CD14-positive monocyte (primary cell): ENCODE measurements at regions not wholly inside any gene's neighbourhood (a gene's known extent, or its start where the extent isn't known, plus 50 kb on each side); places are given as distances from the start of the nearest gene placed in this dataset.
A peak's percentile ranks its signal among the peaks of the same experiment; 100 is the strongest.
"Not testable (repeated sequence)": the region's sequence is repeated elsewhere in the genome, so short reads cannot be mapped to it uniquely, and the experiment has no call there.

ENCODE experiments used
- DNase-seq, 3 donors: peaks; one replicate each; pipeline ENCODE4 v3.0.0-alpha.2; 2011 to 2022
- H2AFZ ChIP-seq: 2 replicates; pipeline ENCODE4 v1.6.0; 2012; ENCODE audit warnings: mild to moderate bottlenecking, low read depth, low read length, inconsistent platforms; ENCODE audit not compliant: insufficient read depth, poor library complexity, severe bottlenecking
- H3K27ac ChIP-seq, 2 donors: 1 replicate in 1 of 2; 2 replicates in 1 of 2; pipeline ENCODE4 v1.5.1; 2012 to 2013; ENCODE audit warnings: low read length in 2 of 2, control low read depth in 1 of 2, inconsistent platforms in 1 of 2, low read depth in 1 of 2, mild to moderate bottlenecking in 1 of 2
- H3K27me3 ChIP-seq, 2 donors: one replicate each; pipeline versions ENCODE4 v1.6.0 to v1.6.1; 2011 to 2013; ENCODE audit warnings: low read length in 2 of 2; ENCODE audit not compliant: control insufficient read depth in 2 of 2, insufficient read depth in 2 of 2
- H3K36me3 ChIP-seq, 2 donors: replicated peaks in 1 of 2; 1 replicate in 1 of 2; 2 replicates in 1 of 2; pipeline versions ENCODE4 v1.5.1 to v1.6.1; 2012 to 2013; ENCODE audit warnings: low read length in 2 of 2, control low read depth in 1 of 2, inconsistent platforms in 1 of 2, mild to moderate bottlenecking in 1 of 2; ENCODE audit not compliant: insufficient read depth in 2 of 2, control insufficient read depth in 1 of 2
- H3K4me1 ChIP-seq, 2 donors: 1 replicate in 1 of 2; 2 replicates in 1 of 2; pipeline versions ENCODE4 v1.5.1 to v1.6.1; 2012 to 2013; ENCODE audit warnings: low read length in 2 of 2, control low read depth in 1 of 2, inconsistent platforms in 1 of 2, mild to moderate bottlenecking in 1 of 2, moderate library complexity in 1 of 2; ENCODE audit not compliant: insufficient read depth in 2 of 2, control insufficient read depth in 1 of 2
- H3K4me2 ChIP-seq: replicated peaks from 2 replicates; pipeline ENCODE3; 2012; ENCODE audit warnings: low read length, moderate library complexity, mild to moderate bottlenecking; ENCODE audit not compliant: poor library complexity, severe bottlenecking; ENCODE audit errors: extremely low read depth
- H3K4me3 ChIP-seq, 3 experiments: fragments of 200-600 bp in 1 of 3; sonication (generic) in 1 of 3; replicated peaks in 1 of 3; 1 replicate in 2 of 3; 2 replicates in 1 of 3; pipeline ENCODE4 v1.5.1; 2011 to 2013; ENCODE audit warnings: low read length in 3 of 3, mild to moderate bottlenecking in 3 of 3, control low read depth in 2 of 3, low read depth in 2 of 3, inconsistent platforms in 1 of 3, moderate library complexity in 1 of 3
- H3K79me2 ChIP-seq: 2 replicates; pipeline ENCODE4 v1.6.0; 2012; ENCODE audit warnings: mild to moderate bottlenecking, control low read depth, inconsistent platforms, low read length, moderate library complexity; ENCODE audit not compliant: insufficient read depth
- H3K9ac ChIP-seq: 2 replicates; pipeline ENCODE4 v1.6.0; 2017; ENCODE audit warnings: low read length, mild to moderate bottlenecking; ENCODE audit not compliant: insufficient read depth, poor library complexity, severe bottlenecking
- H3K9me3 ChIP-seq, 2 donors: replicated peaks in 1 of 2; 1 replicate in 1 of 2; 2 replicates in 1 of 2; pipeline versions ENCODE4 v1.5.1 to v1.6.1; 2012 to 2013; ENCODE audit warnings: low read length in 2 of 2, control low read depth in 1 of 2; ENCODE audit not compliant: control insufficient read depth in 1 of 2, insufficient read depth in 1 of 2
- H4K20me1 ChIP-seq: 2 replicates; pipeline ENCODE4 v1.6.0; 2012; ENCODE audit warnings: mild to moderate bottlenecking, low read length, control low read depth, moderate library complexity; ENCODE audit not compliant: insufficient read depth
- H3K27ac Mint-ChIP-seq, 7 donors: one replicate each; pipeline ENCODE4 v1.8.0; 2020; ENCODE audit warnings: mild to moderate bottlenecking in 7 of 7, mixed read lengths in 7 of 7, moderate library complexity in 6 of 7, inconsistent platforms in 2 of 7
- H3K27me3 Mint-ChIP-seq, 3 donors: one replicate each; pipeline ENCODE4 v1.8.0; 2021 to 2022; ENCODE audit warnings: low read depth in 3 of 3, mild to moderate bottlenecking in 3 of 3, mixed read lengths in 3 of 3, moderate library complexity in 3 of 3, inconsistent platforms in 1 of 3
- H3K36me3 Mint-ChIP-seq, 2 donors: one replicate each; pipeline ENCODE4 v1.8.0; 2020; ENCODE audit warnings: mixed read lengths in 2 of 2, inconsistent platforms in 1 of 2, mild to moderate bottlenecking in 1 of 2
- H3K4me1 Mint-ChIP-seq: one replicate; pipeline ENCODE4 v1.8.0; 2020; ENCODE audit warnings: mild to moderate bottlenecking, mixed read lengths
- H3K4me3 Mint-ChIP-seq, 2 donors: one replicate each; pipeline ENCODE4 v1.8.0; 2020; ENCODE audit warnings: mild to moderate bottlenecking in 2 of 2, mixed read lengths in 2 of 2, moderate library complexity in 1 of 2
- H3K9me3 Mint-ChIP-seq, 7 donors: one replicate each; pipeline ENCODE4 v1.8.0; 2020 to 2022; ENCODE audit warnings: mixed read lengths in 7 of 7, mild to moderate bottlenecking in 6 of 7, moderate library complexity in 6 of 7, inconsistent platforms in 2 of 7
- WGBS: methylation state at CpG from one replicate; pipeline ENCODE4 v1.1.5; 2013; ENCODE audit warnings: missing lambda C conversion rate; ENCODE audit not compliant: insufficient coverage; 5-methylcytosine and 5-hydroxymethylcytosine counted together
- intact Hi-C, 2 donors: fragments of 100-400 bp; cut with micrococcal nuclease; formaldehyde crosslinking; loops; one replicate each; pipeline versions ENCODE4 v1.15.0 to v1.15.1; 2023
- TF ChIP-seq, protein P1 (sequence below): fragments of 200-600 bp; IDR thresholded peaks from one replicate; pipeline ENCODE4 v1.8.0; 2022; ENCODE audit warnings: antibody characterized with exemption, mild to moderate bottlenecking

DNA sequence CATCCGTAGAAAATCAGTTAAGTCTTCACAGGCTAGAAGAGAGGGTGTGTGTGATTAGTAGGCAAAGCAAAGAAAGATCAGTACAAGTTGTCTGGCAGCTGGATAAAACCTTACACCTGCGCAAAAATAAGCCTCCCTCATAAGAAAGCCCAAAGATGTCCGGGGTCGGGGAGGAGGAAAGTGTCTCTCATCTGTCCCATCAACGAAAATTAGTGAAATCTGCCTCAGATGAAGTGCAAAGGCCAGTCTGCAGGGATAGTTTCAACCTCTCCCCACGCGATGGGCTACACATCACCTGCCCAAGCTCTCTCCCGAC lies 333.9 kb downstream of the SRGAP2C start:
- Mint-ChIP-seq H3K4me3 (peak overlapping the region; percentile 89 to 93), H3K27ac (peak overlapping the region in 2 of 7 donors; percentile 8 to 50), H3K4me1 (peaks cover 51% of the 10 kb centered on the region), H3K36me3 (no peaks in the 10 kb centered on the region), H3K9me3 (peaks cover 0 to 3% (median 0%) of the 10 kb centered on the region in 7 donors), H3K27me3 (peaks cover under 1 to 2% (median 2%) of the 10 kb centered on the region in 3 donors)
- Histone ChIP-seq H3K79me2 (peaks cover 5% of the 10 kb centered on the region), H3K4me2 (peak overlapping the region; percentile 84), H3K9ac (peak overlapping the region; percentile 76), H4K20me1 (no peaks in the 10 kb centered on the region), H3K4me1 (peaks cover 39 to 49% of the 10 kb centered on the region in 2 donors), H3K27me3 (no peaks in the 10 kb centered on the region), H3K9me3 (peaks cover 0 to under 1% of the 10 kb centered on the region in 2 donors), H3K27ac (peak overlapping the region in 1 of 2 donors; percentile 68), H3K4me3 (peak overlapping the region; percentile 44 to 84 (median 60)), H2AFZ (peak overlapping the region; percentile 100), H3K36me3 (no peaks in the 10 kb centered on the region)
- no peak for DNase-seq
- 19% methylated on average over 5 of the region's 8 CpGs for WGBS
- TF ChIP-seq, protein P1, sequence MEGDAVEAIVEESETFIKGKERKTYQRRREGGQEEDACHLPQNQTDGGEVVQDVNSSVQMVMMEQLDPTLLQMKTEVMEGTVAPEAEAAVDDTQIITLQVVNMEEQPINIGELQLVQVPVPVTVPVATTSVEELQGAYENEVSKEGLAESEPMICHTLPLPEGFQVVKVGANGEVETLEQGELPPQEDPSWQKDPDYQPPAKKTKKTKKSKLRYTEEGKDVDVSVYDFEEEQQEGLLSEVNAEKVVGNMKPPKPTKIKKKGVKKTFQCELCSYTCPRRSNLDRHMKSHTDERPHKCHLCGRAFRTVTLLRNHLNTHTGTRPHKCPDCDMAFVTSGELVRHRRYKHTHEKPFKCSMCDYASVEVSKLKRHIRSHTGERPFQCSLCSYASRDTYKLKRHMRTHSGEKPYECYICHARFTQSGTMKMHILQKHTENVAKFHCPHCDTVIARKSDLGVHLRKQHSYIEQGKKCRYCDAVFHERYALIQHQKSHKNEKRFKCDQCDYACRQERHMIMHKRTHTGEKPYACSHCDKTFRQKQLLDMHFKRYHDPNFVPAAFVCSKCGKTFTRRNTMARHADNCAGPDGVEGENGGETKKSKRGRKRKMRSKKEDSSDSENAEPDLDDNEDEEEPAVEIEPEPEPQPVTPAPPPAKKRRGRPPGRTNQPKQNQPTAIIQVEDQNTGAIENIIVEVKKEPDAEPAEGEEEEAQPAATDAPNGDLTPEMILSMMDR: no peak
- intact Hi-C loops: loop anchor here (5.0 to 10.0 kb wide), 2 partner anchors 56 to 64 kb away; no protein-coding TSS in a partner anchor

DNA sequence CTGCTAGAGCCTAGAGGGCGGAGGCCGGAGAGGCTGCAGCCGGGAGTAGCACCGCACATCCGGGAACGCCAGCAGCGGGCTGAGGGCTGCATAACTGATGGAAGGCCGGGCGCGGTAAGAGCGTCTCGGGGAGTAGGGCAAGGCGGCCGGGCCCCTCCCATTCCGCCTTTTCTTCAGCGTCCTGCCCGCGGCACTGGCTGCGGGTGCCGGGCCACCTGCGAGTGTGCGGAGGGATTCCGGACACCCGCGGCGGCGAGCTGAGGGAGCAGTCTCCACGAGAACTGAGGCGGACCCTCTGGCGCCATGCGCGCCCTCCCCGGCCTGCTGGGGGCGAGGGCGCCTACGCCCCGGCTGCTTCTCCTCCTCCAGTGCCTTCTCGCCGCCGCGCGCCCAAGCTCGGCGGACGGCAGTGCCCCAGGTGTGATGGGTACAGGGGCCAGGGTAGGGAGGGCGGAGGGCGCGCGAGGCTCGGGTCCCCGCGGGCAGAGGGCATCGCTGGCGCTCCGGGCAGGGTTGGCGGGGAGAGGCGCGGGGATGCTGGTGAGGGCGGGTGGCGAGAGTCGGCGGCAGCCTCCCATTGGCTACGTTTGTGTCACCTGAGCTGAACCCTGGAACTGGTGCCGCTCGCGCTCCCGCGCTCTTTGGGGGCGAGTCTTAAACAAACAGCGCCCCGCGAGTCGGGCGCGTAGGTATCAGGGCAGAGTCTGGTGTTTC lies 334.4 kb downstream of the SRGAP2C start:
- no peaks in the 10 kb centered on the region for H3K36me3 Mint-ChIP-seq
- intact Hi-C loops: loop anchor here (5.0 to 10.0 kb wide), 2 partner anchors 57 to 64 kb away; no protein-coding TSS in a partner anchor
- DNase-seq: peak; percentile 33 to 50 (median 45)
- H3K9me3 ChIP-seq: no peaks in the 10 kb centered on the region
- H3K27me3 Mint-ChIP-seq: peaks cover 2 to 3% (median 2%) of the 10 kb centered on the region in 3 donors
- no peaks in the 10 kb centered on the region for H4K20me1 ChIP-seq
- H3K27ac ChIP-seq: peak overlapping the region in 1 of 2 donors; percentile 68
- peak overlapping the region; percentile 44 to 84 (median 60) for H3K4me3 ChIP-seq
- H3K4me3 Mint-ChIP-seq: peak overlapping the region; percentile 89 to 93
- peak overlapping the region; percentile 84 for H3K4me2 ChIP-seq
- H3K27me3 ChIP-seq: no peaks in the 10 kb centered on the region
- H3K9ac ChIP-seq: peak overlapping the region; percentile 76
- H3K4me1 ChIP-seq: peaks cover 39 to 48% of the 10 kb centered on the region in 2 donors
- H2AFZ ChIP-seq: peak overlapping the region; percentile 100
- no peaks in the 10 kb centered on the region for H3K36me3 ChIP-seq
- TF ChIP-seq, protein P1: no peak
- H3K79me2 ChIP-seq: peaks cover 5% of the 10 kb centered on the region
- 1% methylated on average over 72 of the region's 75 CpGs for WGBS
- peaks cover 0 to 2% (median 0%) of the 10 kb centered on the region in 7 donors for H3K9me3 Mint-ChIP-seq
- H3K27ac Mint-ChIP-seq: peak overlapping the region in 5 of 7 donors; percentile 8 to 88 (median 45)
- H3K4me1 Mint-ChIP-seq: peaks cover 47% of the 10 kb centered on the region

DNA sequence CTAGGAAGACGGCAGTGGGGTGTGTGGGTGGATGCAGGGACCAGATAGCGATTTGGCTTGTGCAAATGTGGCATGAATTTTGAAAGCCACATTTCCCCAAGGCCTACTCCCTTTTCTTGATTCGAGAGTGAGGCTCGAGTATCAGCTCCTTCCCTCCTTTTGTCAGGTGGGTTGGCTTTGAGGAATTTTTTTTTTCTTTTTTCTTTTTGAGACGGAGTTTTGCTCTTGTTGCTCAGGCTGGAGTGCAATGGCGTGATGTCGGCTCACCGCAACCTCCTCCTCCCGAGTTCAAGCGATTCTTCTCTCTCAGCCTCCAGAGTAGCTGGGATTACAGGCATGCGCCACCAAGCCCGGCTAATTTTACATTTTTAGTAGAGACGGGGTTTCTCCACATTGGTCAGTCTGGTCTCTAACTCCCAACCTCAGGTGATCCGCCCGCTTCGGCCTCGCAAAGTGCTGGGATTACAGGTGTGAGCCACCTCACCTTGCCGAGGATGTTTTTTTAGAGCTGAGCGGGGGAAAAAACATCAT lies 335.0 kb downstream of the SRGAP2C start:
- not testable (repeated sequence) for DNase-seq, H3K27me3 ChIP-seq, H3K36me3 ChIP-seq, H3K9me3 Mint-ChIP-seq, H4K20me1 ChIP-seq, H3K36me3 Mint-ChIP-seq, H3K79me2 ChIP-seq, H3K9me3 ChIP-seq, H3K27me3 Mint-ChIP-seq
- Histone ChIP-seq H3K27ac (peak overlapping the region in 1 of 2 donors; percentile 68), H3K9ac (peak overlapping the region; percentile 76), H3K4me1 (peaks cover 39 to 48% of the 10 kb centered on the region in 2 donors), H3K4me3 (peak overlapping the region; percentile 44 to 84 (median 60)), H3K4me2 (peak overlapping the region; percentile 84), H2AFZ (peak overlapping the region; percentile 100)
- Mint-ChIP-seq H3K27ac (peak overlapping the region in 3 of 7 donors; percentile 28 to 88 (median 60)), H3K4me3 (peak overlapping the region; percentile 89 to 93), H3K4me1 (peaks cover 45% of the 10 kb centered on the region)
- intact Hi-C loops: loop anchor here (5.0 to 10.0 kb wide), 2 partner anchors 58 to 65 kb away; no protein-coding TSS in a partner anchor
- WGBS: 61% methylated on average over 9 of the region's 19 CpGs
